Tibial nerve (tissue), 4 donors: ENCODE measurements at regions not wholly inside any gene's neighbourhood (a gene's known extent, or its start where the extent isn't known, plus 50 kb on each side); places are given as distances from the start of the nearest gene placed in this dataset.

Experiments used
- DNase-seq, 2 donors: peaks; one replicate each; pipeline ENCODE4 v3.0.0-alpha.2; 2019; ENCODE audit warnings: low spot score in 2 of 2
- H3K27ac ChIP-seq, 4 donors: fragments of 200-600 bp; sonication (generic) in 3 of 4; one replicate each; pipeline ENCODE4 v1.5.1; 2017 to 2019; ENCODE audit warnings: mild to moderate bottlenecking in 1 of 4
- H3K27me3 ChIP-seq, 2 donors: fragments of 200-600 bp; sonication (generic) in 1 of 2; one replicate each; pipeline versions ENCODE4 v1.5.1 to v1.6.0; 2017 to 2019
- H3K36me3 ChIP-seq, 3 donors: fragments of 200-600 bp; sonication (generic); one replicate each; pipeline ENCODE4 v1.5.1; 2018 to 2019
- H3K4me1 ChIP-seq, 4 donors: fragments of 200-600 bp; sonication (generic) in 3 of 4; one replicate each; pipeline ENCODE4 v1.5.1; 2017 to 2019
- H3K4me3 ChIP-seq, 4 donors: fragments of 200-600 bp; sonication (generic) in 3 of 4; one replicate each; pipeline ENCODE4 v1.5.1; 2017 to 2019; ENCODE audit warnings: mild to moderate bottlenecking in 1 of 4, moderate library complexity in 1 of 4
- H3K9me3 ChIP-seq, 4 donors: fragments of 200-600 bp; sonication (generic) in 3 of 4; one replicate each; pipeline ENCODE4 v1.5.1; 2017 to 2019
- EP300 ChIP-seq, 2 donors: sonication (generic); formaldehyde crosslinking; IDR thresholded peaks; one replicate each; pipeline ENCODE4 v1.6.1; 2017; ENCODE audit warnings: antibody characterized with exemption in 2 of 2, mild to moderate bottlenecking in 1 of 2
- POLR2A ChIP-seq, 2 donors: fragments of 450-650 bp; IDR thresholded peaks; one replicate each; pipeline ENCODE4 v1.6.1; 2017; ENCODE audit warnings: antibody characterized with exemption in 2 of 2, mild to moderate bottlenecking in 2 of 2, moderate library complexity in 2 of 2
- WGBS, 2 donors: methylation state at CpG; one replicate each; pipeline ENCODE4 v1.1.5; 2018; 5-methylcytosine and 5-hydroxymethylcytosine counted together
- TF ChIP-seq, protein P1 (sequence below), 5 experiments: fragments of 200-600 bp in 3 of 5; fragments of 450-650 bp in 2 of 5; sonication (generic) in 3 of 5; IDR thresholded peaks; one replicate each; pipeline ENCODE4 v1.5.1; 2016 to 2019; ENCODE audit warnings: antibody characterized with exemption in 5 of 5, mild to moderate bottlenecking in 3 of 5, moderate library complexity in 2 of 5

DNA sequence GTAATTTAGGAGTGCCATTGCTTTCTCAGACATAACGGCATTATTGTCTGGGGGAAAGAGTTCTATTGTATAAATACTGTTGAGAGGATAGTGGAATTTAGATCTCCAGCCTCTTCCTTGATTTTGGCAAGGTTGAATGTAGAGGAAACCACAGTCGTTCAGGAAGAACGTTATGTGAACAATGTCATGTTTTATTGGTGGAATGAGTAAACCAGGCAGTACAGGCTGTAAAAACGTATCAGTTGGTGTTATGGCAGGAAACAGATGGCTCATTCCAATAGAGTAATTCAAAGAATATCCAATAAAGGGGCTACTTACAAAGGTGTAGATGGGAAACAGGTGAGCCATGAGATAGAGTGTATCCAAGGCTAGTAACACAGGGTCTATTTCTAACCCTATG is 123.6 kb upstream of the SLC35B3 start:
- Histone ChIP-seq H3K4me3 (no peak overlapping the region), H3K27me3 (no peaks in the 10 kb centered on the region), H3K36me3 (no peaks in the 10 kb centered on the region), H3K4me1 (no peaks in the 10 kb centered on the region), H3K9me3 (no peaks in the 10 kb centered on the region), H3K27ac (no peak overlapping the region)
- DNase-seq, result no peak
- 29% methylated on average over 4 of the region's 4 CpGs for WGBS, 2 donors
- TF ChIP-seq, protein P1, sequence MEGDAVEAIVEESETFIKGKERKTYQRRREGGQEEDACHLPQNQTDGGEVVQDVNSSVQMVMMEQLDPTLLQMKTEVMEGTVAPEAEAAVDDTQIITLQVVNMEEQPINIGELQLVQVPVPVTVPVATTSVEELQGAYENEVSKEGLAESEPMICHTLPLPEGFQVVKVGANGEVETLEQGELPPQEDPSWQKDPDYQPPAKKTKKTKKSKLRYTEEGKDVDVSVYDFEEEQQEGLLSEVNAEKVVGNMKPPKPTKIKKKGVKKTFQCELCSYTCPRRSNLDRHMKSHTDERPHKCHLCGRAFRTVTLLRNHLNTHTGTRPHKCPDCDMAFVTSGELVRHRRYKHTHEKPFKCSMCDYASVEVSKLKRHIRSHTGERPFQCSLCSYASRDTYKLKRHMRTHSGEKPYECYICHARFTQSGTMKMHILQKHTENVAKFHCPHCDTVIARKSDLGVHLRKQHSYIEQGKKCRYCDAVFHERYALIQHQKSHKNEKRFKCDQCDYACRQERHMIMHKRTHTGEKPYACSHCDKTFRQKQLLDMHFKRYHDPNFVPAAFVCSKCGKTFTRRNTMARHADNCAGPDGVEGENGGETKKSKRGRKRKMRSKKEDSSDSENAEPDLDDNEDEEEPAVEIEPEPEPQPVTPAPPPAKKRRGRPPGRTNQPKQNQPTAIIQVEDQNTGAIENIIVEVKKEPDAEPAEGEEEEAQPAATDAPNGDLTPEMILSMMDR (IDR thresholded peaks at IDR 0.05), result no peak
- no peak for TF ChIP-seq POLR2A (IDR thresholded peaks at IDR 0.05)
- no peak for TF ChIP-seq EP300 (IDR thresholded peaks at IDR 0.05)

DNA sequence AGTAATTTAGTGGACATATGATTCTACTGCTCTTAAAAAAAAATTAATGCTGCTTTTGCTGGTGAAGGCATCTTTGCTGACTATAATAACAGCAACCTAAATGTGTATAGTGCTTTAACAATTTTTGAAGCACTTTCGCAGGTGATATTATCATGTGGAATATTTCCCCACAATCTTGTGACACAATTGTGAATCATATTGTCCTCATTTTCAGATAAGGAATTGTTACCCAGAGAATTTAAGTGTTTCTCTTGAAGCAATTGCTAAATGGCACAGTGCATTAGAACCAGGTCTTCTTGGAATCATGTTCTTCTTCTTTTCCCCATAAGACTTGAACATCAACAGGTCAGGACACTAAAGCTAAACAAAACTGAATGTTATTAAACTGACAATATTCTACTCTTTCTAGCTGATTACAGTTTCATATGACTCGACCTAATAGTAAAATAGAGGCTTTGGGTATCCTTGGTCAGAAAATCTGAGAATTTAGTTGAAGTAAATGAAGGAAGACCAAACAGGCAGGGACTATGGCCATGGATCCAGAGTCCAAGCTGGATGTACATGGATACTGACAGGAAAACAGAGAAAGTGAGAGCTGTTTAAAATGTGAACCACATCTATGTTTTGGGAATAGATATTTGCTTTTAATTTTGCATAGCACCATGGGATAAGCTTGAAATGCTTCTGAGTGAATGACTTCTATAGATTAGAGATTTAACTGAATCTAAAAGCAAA is 121.8 kb upstream of the SLC35B3 start:
- no peaks in the 10 kb centered on the region for H3K9me3 ChIP-seq
- no peaks in the 10 kb centered on the region for H3K27me3 ChIP-seq
- H3K36me3 ChIP-seq, result no peaks in the 10 kb centered on the region
- H3K27ac ChIP-seq, result no peak overlapping the region
- 72 to 80% methylated on average over 2 of the region's 2 CpGs for WGBS, 2 donors
- no peak overlapping the region for H3K4me3 ChIP-seq
- no peak for DNase-seq
- no peaks in the 10 kb centered on the region for H3K4me1 ChIP-seq
- TF ChIP-seq, protein P1 (IDR thresholded peaks at IDR 0.05), result no peak
- no peak for TF ChIP-seq POLR2A (IDR thresholded peaks at IDR 0.05)

DNA sequence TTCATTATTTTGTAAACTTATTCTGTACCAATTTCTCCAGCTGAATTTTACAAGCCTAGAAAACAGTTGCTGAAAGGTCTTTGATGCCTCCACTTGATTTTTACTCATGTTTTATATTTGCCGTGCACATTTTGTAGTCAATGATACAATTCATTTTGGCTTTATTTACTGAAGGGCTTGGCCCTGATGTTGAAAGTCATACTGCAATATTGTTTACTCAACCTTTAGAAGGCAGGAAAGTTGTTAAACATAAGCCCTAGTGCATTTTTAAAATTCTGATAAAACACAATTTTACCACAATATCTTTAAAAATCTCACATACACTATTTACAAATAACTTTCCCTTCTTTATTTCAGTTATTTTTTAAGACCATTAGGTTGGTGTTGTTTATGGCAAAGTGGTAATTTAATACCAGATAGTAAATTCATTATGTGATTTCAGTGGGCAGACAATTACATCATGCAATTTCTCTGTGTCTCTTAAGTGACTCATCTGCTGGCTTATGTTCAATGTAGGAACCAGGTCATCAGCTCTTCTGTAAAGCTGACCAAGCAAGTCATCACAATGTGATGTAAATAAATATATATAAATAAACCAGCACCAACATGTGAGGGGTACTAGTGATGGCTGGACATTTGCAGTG is 121.1 kb upstream of the SLC35B3 start:
- H3K4me3 ChIP-seq, result no peak overlapping the region
- H3K4me1 ChIP-seq, result no peaks in the 10 kb centered on the region
- WGBS, 2 donors, result 41 to 43% methylated on average over 1 of the region's 1 CpG
- H3K9me3 ChIP-seq, result no peaks in the 10 kb centered on the region
- H3K27ac ChIP-seq, result no peak overlapping the region
- TF ChIP-seq, protein P1 (IDR thresholded peaks at IDR 0.05), result no peak
- TF ChIP-seq EP300 (IDR thresholded peaks at IDR 0.05) (no peak), POLR2A (IDR thresholded peaks at IDR 0.05) (no peak)
- H3K27me3 ChIP-seq, result no peaks in the 10 kb centered on the region
- H3K36me3 ChIP-seq, result no peaks in the 10 kb centered on the region
- no peak for DNase-seq

DNA sequence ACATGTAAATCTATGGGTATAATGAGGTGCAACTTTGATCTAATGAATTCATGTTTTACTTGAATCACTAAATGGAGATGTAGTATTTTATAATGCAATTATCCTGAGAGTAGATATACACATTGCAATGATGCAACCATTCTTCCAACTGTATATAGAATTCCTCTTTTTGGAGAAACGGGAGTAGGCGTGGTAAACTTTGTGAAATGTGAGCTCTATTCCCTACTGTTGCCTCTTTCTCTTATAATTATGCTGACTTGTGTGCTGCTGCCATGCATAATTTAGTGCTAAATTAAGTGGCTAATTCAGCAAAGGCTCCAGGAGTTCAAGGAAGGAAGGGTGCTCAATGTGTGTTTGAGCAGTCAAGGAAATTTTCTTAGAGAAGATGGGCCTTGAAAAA is 116.6 kb upstream of the SLC35B3 start:
- TF ChIP-seq, protein P1 (IDR thresholded peaks at IDR 0.05), result no peak
- no peak for TF ChIP-seq EP300 (IDR thresholded peaks at IDR 0.05)
- no peak for TF ChIP-seq POLR2A (IDR thresholded peaks at IDR 0.05)
- Histone ChIP-seq H3K36me3 (no peaks in the 10 kb centered on the region), H3K27ac (no peak overlapping the region), H3K4me3 (no peak overlapping the region), H3K9me3 (no peaks in the 10 kb centered on the region), H3K4me1 (no peaks in the 10 kb centered on the region), H3K27me3 (no peaks in the 10 kb centered on the region)
- DNase-seq, result no peak
- WGBS, 2 donors, result 62 to 75% methylated on average over 2 of the region's 2 CpGs

DNA sequence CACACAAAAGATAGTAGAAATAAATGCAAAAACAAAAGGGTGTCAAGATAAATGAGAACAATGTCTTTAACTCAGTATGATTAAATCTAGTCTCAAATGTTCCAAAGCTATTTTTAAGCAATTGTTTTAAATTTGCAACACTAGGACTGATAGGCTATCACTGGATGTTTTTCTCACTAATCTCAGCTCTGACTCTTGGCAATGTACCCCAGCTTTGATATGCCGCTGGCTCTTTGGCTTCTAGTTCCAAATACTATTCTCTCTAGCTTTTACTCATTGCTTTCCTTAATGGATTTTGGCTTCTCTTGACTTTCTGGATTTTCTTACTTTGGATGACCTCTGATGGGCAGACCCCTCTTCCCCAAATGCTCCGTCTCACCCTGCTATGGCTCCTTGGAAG is 116.0 kb upstream of the SLC35B3 start:
- Histone ChIP-seq H3K27me3 (no peaks in the 10 kb centered on the region), H3K4me1 (no peaks in the 10 kb centered on the region), H3K4me3 (no peak overlapping the region), H3K36me3 (no peaks in the 10 kb centered on the region), H3K9me3 (no peaks in the 10 kb centered on the region), H3K27ac (no peak overlapping the region)
- no peak for TF ChIP-seq POLR2A (IDR thresholded peaks at IDR 0.05)
- TF ChIP-seq EP300 (IDR thresholded peaks at IDR 0.05), result no peak
- TF ChIP-seq, protein P1 (IDR thresholded peaks at IDR 0.05), result no peak
- WGBS, 2 donors, result 72 to 81% methylated on average over 2 of the region's 2 CpGs
- no peak for DNase-seq
